Fibroblast of the aortic adventitia (primary cell): ENCODE measurements at regions not wholly inside any gene's neighbourhood (a gene's known extent, or its start where the extent isn't known, plus 50 kb on each side); places are given as distances from the start of the nearest gene placed in this dataset.

Experiments used
- DNase-seq: peaks from one replicate; pipeline ENCODE4 v3.0.0-alpha.2; 2010; ENCODE audit warnings: low read depth
- H3K4me3 ChIP-seq: 2 replicates; pipeline ENCODE4 v1.5.1; 2011; ENCODE audit warnings: low read depth, mild to moderate bottlenecking, control low read depth, low read length, moderate library complexity
- CTCF ChIP-seq: IDR thresholded peaks from 2 replicates; pipeline ENCODE4 v1.5.1; 2011; ENCODE audit warnings: mild to moderate bottlenecking, low read length, control low read depth, inconsistent platforms; ENCODE audit not compliant: insufficient read depth

- no peak for TF ChIP-seq CTCF
- no peak for DNase-seq
- H3K4me3 ChIP-seq = no peak overlapping the region
Observed at GRCh38 chr12:5220099-5220498, 176.4 kb downstream of the KCNA5 start.

GRCh38 chr12:5220835-5221234, 177.2 kb downstream of the KCNA5 start:
- no peak for TF ChIP-seq CTCF
- no peak overlapping the region for H3K4me3 ChIP-seq
- DNase-seq = no peak

GRCh38 chr12:5222011-5222461, 178.4 kb downstream of the KCNA5 start:
- DNase-seq = no peak
- no peak overlapping the region for H3K4me3 ChIP-seq
- TF ChIP-seq CTCF = no peak

- TF ChIP-seq CTCF = no peak
- no peak for DNase-seq
- no peak overlapping the region for H3K4me3 ChIP-seq
Observed at GRCh38 chr12:5222729-5223128, 179.1 kb downstream of the KCNA5 start.

- no peak for DNase-seq
- no peak overlapping the region for H3K4me3 ChIP-seq
- TF ChIP-seq CTCF = no peak
Observed at GRCh38 chr12:5223881-5224280, 180.2 kb downstream of the KCNA5 start.

- DNase-seq = no peak
Observed at GRCh38 chr12:5226581-5226980, 182.9 kb downstream of the KCNA5 start.

More at GRCh38 chr12:5226581-5226980, 182.9 kb downstream of the KCNA5 start:
- no peak for TF ChIP-seq CTCF
- H3K4me3 ChIP-seq = no peak overlapping the region
